ENCODE measurements at regions not wholly inside any gene's neighbourhood (a gene's known extent, or its start where the extent isn't known, plus 50 kb on each side); places are given as distances from the start of the nearest gene placed in this dataset.
"Not testable (repeated sequence)": the region's sequence is repeated elsewhere in the genome, so short reads cannot be mapped to it uniquely, and the experiment has no call there.

GRCh38 chr5:154588833-154589425 is 110.9 kb upstream of the HAND1 start:
- not testable (repeated sequence) for DNase-seq (ENCODE audit: low spot score)

GRCh38 chr5:154588091-154588774 is 110.2 kb upstream of the HAND1 start:
- DNase-seq (ENCODE audit: low spot score): no peak

- DNase-seq (ENCODE audit: low spot score): no peak
Observed at GRCh38 chr5:154587123-154588026, 109.3 kb upstream of the HAND1 start.

- no peak for DNase-seq (ENCODE audit: low spot score)
Observed at GRCh38 chr5:154583671-154584177, 105.7 kb upstream of the HAND1 start.

- no peak for DNase-seq (ENCODE audit: low spot score)
Observed at GRCh38 chr5:154580422-154580821, 102.4 kb upstream of the HAND1 start.

GRCh38 chr5:154577416-154577815 is 99.4 kb upstream of the HAND1 start:
- no peak for DNase-seq (ENCODE audit: low spot score)

GRCh38 chr5:154576429-154576806 is 98.4 kb upstream of the HAND1 start:
- no peak for DNase-seq (ENCODE audit: low spot score)

- DNase-seq (ENCODE audit: low spot score): no peak
Observed at GRCh38 chr5:154575546-154576428, 97.8 kb upstream of the HAND1 start.

- no peak for DNase-seq (ENCODE audit: low spot score)
Observed at GRCh38 chr5:154573011-154573410, 95.0 kb upstream of the HAND1 start.

- no peak for DNase-seq (ENCODE audit: low spot score)
Observed at GRCh38 chr5:154571325-154572035, 93.5 kb upstream of the HAND1 start.

GRCh38 chr5:154570572-154571324 is 92.7 kb upstream of the HAND1 start:
- no peak for DNase-seq (ENCODE audit: low spot score)

GRCh38 chr5:154568589-154568988 is 90.6 kb upstream of the HAND1 start:
- DNase-seq (ENCODE audit: low spot score): no peak

GRCh38 chr5:154567155-154567554 is 89.1 kb upstream of the HAND1 start:
- no peak for DNase-seq (ENCODE audit: low spot score)

- DNase-seq (ENCODE audit: low spot score): no peak
Observed at GRCh38 chr5:154566146-154566680, 88.2 kb upstream of the HAND1 start.

GRCh38 chr5:154565123-154565522 is 87.1 kb upstream of the HAND1 start:
- DNase-seq (ENCODE audit: low spot score): no peak

GRCh38 chr5:154562244-154562880 is 84.3 kb upstream of the HAND1 start:
- DNase-seq (ENCODE audit: low spot score): no peak

- no peak for DNase-seq (ENCODE audit: low spot score)
Observed at GRCh38 chr5:154559398-154560276, 81.6 kb upstream of the HAND1 start.

- DNase-seq (ENCODE audit: low spot score): no peak
Observed at GRCh38 chr5:154557548-154557947, 79.5 kb upstream of the HAND1 start.

- DNase-seq (ENCODE audit: low spot score): no peak
Observed at GRCh38 chr5:154547551-154547950, 69.5 kb upstream of the HAND1 start.

All from D341Med (cell line).